ENCODE measurements at regions not wholly inside any gene's neighbourhood (a gene's known extent, or its start where the extent isn't known, plus 50 kb on each side); places are given as distances from the start of the nearest gene placed in this dataset.

DNA sequence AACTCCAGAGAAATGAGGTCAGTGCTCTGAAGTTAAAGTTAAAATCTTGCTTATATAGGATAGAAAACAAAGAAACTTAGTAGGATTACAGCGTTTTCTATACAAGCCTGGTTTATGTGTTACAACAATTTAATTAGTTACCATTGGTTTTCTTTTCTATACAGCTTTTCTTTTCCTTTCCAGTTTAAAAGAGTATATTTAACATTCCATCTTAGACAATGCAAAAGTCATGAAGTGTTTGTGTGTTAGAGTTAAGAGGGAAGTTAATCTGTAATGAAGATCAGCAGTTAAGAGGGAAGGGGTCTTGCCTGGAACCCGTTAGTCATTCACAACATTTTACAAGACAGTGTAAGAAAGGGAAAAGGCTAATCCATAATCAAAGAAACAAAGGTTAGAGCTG, 338.3 kb downstream of the OTUD1 start:
- TF ChIP-seq, protein P1, sequence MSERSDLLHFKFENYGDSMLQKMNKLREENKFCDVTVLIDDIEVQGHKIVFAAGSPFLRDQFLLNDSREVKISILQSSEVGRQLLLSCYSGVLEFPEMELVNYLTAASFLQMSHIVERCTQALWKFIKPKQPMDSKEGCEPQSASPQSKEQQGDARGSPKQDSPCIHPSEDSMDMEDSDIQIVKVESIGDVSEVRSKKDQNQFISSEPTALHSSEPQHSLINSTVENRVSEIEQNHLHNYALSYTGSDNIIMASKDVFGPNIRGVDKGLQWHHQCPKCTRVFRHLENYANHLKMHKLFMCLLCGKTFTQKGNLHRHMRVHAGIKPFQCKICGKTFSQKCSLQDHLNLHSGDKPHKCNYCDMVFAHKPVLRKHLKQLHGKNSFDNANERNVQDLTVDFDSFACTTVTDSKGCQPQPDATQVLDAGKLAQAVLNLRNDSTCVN (tag by site-specific recombination; optimal IDR thresholded peaks at IDR 0.05) = no peak
- TF ChIP-seq, protein P2, sequence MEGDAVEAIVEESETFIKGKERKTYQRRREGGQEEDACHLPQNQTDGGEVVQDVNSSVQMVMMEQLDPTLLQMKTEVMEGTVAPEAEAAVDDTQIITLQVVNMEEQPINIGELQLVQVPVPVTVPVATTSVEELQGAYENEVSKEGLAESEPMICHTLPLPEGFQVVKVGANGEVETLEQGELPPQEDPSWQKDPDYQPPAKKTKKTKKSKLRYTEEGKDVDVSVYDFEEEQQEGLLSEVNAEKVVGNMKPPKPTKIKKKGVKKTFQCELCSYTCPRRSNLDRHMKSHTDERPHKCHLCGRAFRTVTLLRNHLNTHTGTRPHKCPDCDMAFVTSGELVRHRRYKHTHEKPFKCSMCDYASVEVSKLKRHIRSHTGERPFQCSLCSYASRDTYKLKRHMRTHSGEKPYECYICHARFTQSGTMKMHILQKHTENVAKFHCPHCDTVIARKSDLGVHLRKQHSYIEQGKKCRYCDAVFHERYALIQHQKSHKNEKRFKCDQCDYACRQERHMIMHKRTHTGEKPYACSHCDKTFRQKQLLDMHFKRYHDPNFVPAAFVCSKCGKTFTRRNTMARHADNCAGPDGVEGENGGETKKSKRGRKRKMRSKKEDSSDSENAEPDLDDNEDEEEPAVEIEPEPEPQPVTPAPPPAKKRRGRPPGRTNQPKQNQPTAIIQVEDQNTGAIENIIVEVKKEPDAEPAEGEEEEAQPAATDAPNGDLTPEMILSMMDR (tag by site-specific recombination; IDR thresholded peaks at IDR 0.05) = no peak
- no peak for TF ChIP-seq SP2 (tag by site-specific recombination; IDR thresholded peaks at IDR 0.05)
- TF ChIP-seq, protein P3, sequence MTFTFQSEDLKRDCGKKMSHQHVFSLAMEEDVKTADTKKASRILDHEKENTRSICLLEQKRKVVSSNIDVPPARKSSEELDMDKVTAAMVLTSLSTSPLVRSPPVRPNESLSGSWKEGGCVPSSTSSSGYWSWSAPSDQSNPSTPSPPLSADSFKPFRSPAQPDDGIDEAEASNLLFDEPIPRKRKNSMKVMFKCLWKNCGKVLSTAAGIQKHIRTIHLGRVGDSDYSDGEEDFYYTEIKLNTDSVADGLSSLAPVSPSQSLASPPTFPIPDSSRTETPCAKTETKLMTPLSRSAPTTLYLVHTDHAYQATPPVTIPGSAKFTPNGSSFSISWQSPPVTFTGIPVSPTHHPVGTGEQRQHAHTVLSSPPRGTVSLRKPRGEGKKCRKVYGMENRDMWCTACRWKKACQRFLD (tag by site-specific recombination; IDR thresholded peaks at IDR 0.05) = no peak
- TF ChIP-seq ZNF658 (tag by site-specific recombination; IDR thresholded peaks at IDR 0.05) = no peak
- no peak for TF ChIP-seq BCL11B (tag by site-specific recombination; IDR thresholded peaks at IDR 0.05; ENCODE audit: low read depth)
- no peak for TF ChIP-seq MZF1 (tag by site-specific recombination; IDR thresholded peaks at IDR 0.05; ENCODE audit: borderline replicate concordance)

Measured in HEK293 (cell line).